Sigmoid colon (tissue), 4 donors: ENCODE measurements at regions not wholly inside any gene's neighbourhood (a gene's known extent, or its start where the extent isn't known, plus 50 kb on each side); places are given as distances from the start of the nearest gene placed in this dataset.

ENCODE experiments used
- EP300 ChIP-seq, 4 donors: sonication (generic); formaldehyde crosslinking; IDR thresholded peaks; one replicate each; pipeline ENCODE4 v1.6.1; 2017; ENCODE audit warnings: antibody characterized with exemption in 4 of 4
- POLR2A ChIP-seq, 2 donors: fragments of 450-650 bp; IDR thresholded peaks; one replicate each; pipeline ENCODE4 v1.6.1; 2016; ENCODE audit warnings: antibody characterized with exemption in 2 of 2, mild to moderate bottlenecking in 2 of 2, moderate library complexity in 2 of 2
- TF ChIP-seq, protein P1 (sequence below), 4 experiments: fragments of 450-650 bp in 3 of 4; fragments of 200-600 bp in 1 of 4; IDR thresholded peaks; one replicate each; pipeline ENCODE4 v1.5.1; 2016 to 2019; ENCODE audit warnings: antibody characterized with exemption in 4 of 4, mild to moderate bottlenecking in 3 of 4, moderate library complexity in 2 of 4

DNA sequence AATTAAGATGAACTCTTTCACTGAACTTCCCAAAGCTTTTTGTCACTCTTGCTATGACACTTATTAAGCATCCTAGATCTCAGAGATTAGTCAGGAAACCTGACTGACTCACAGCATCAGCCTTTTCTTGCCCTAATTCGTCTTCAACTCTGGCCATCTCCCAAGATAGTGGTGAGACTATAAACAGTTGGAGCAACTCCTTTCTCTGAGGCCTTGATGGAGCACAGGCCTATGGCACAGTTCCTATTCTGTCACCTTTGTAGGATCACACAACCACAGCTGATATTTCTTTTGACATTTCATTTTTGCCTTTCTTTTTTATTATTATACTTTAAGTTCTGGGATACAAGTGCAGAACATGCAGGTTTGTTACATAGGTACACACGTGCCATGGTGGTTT is 217.6 kb downstream of the PRR32 start:
- TF ChIP-seq, protein P1, sequence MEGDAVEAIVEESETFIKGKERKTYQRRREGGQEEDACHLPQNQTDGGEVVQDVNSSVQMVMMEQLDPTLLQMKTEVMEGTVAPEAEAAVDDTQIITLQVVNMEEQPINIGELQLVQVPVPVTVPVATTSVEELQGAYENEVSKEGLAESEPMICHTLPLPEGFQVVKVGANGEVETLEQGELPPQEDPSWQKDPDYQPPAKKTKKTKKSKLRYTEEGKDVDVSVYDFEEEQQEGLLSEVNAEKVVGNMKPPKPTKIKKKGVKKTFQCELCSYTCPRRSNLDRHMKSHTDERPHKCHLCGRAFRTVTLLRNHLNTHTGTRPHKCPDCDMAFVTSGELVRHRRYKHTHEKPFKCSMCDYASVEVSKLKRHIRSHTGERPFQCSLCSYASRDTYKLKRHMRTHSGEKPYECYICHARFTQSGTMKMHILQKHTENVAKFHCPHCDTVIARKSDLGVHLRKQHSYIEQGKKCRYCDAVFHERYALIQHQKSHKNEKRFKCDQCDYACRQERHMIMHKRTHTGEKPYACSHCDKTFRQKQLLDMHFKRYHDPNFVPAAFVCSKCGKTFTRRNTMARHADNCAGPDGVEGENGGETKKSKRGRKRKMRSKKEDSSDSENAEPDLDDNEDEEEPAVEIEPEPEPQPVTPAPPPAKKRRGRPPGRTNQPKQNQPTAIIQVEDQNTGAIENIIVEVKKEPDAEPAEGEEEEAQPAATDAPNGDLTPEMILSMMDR (IDR thresholded peaks at IDR 0.05), result no peak
- TF ChIP-seq EP300 (IDR thresholded peaks at IDR 0.05), result no peak
- no peak for TF ChIP-seq POLR2A (IDR thresholded peaks at IDR 0.05)
